Cardiac fibroblast (primary cell): ENCODE measurements at regions not wholly inside any gene's neighbourhood (a gene's known extent, or its start where the extent isn't known, plus 50 kb on each side); places are given as distances from the start of the nearest gene placed in this dataset.

Experiments used
- DNase-seq, 2 donors: peaks; one replicate each; pipeline versions ENCODE4 v3.0.0 to v3.0.0-alpha.2; 2010; ENCODE audit warnings: low read depth in 2 of 2
- H3K4me3 ChIP-seq, 2 donors: replicated peaks in 1 of 2; 1 replicate in 1 of 2; 2 replicates in 1 of 2; pipeline ENCODE4 v1.5.1; 2011; ENCODE audit warnings: low read depth in 2 of 2, low read length in 2 of 2, mild to moderate bottlenecking in 2 of 2, moderate library complexity in 1 of 2
- CTCF ChIP-seq: IDR thresholded peaks from one replicate; pipeline ENCODE4 v1.5.1; 2011; ENCODE audit warnings: low read depth, mild to moderate bottlenecking, low read length, inconsistent platforms

- no peak for TF ChIP-seq CTCF
- H3K4me3 ChIP-seq, result no peak overlapping the region
- no peak for DNase-seq
These were observed 484.3 kb downstream of the ADRA2A start for GRCh38 chr10:111561124-111561523.

- H3K4me3 ChIP-seq, result no peak overlapping the region
- DNase-seq, result no peak
- TF ChIP-seq CTCF, result no peak
These were observed 488.7 kb downstream of the ADRA2A start for GRCh38 chr10:111565542-111565941.

GRCh38 chr10:111578076-111578475 lies 501.2 kb downstream of the ADRA2A start:
- no peak overlapping the region for H3K4me3 ChIP-seq
- TF ChIP-seq CTCF, result no peak
- peak in 1 of 2 donors; percentile 7 for DNase-seq

DNA sequence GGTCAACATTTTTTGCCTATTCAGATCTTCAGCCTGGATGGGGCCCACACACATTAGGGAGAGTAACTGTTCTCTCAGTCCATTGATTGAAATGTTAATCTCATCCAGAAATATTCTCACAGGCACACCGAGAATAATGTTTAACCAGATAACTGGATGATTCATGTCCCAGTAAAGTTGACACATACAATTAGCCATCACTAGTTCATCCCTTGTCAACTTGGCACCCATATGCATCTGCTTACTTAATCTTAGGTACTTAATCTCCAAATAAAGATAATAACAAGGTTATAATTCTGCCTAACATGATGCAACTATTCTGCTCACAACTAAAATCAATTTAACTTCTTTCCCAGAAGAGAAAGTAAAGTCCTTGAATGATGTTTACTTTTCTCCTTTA lies 502.6 kb downstream of the ADRA2A start:
- no peak for TF ChIP-seq CTCF
- DNase-seq, result no peak
- no peak overlapping the region for H3K4me3 ChIP-seq

DNA sequence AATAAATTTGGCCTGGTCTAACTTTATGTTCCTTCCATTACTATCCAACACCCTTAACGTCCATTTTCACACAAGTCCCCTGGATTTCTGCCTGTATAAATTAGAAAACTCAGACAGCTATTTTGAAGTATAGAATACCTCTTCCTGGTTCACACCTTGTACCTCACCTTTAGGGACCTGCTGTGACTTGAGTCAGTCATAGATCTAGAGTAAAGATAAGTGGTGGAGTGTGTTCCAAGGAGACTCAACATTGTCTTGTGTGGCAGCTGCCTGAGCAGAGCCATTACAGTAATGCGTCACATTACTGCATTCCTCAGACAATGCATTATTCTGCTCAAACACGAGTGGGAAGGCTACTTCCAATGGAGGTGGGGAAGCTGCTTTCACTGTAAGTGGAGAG lies 513.9 kb downstream of the ADRA2A start:
- no peak overlapping the region for H3K4me3 ChIP-seq
- DNase-seq, result no peak
- TF ChIP-seq CTCF, result no peak

- no peak for TF ChIP-seq CTCF
- DNase-seq, result peak in 1 of 2 donors; percentile 17
These were observed 516.7 kb downstream of the ADRA2A start for GRCh38 chr10:111593578-111593977.

GRCh38 chr10:111595173-111595572 lies 518.3 kb downstream of the ADRA2A start:
- no peak overlapping the region for H3K4me3 ChIP-seq
- DNase-seq, result no peak
- TF ChIP-seq CTCF, result no peak

More at GRCh38 chr10:111593578-111593977, 516.7 kb downstream of the ADRA2A start:
- no peak overlapping the region for H3K4me3 ChIP-seq
